ENCODE measurements at regions not wholly inside any gene's neighbourhood (a gene's known extent, or its start where the extent isn't known, plus 50 kb on each side); places are given as distances from the start of the nearest gene placed in this dataset.

GRCh38 chr18:42333558-42333957 is 378.5 kb downstream of the PIK3C3 start:
- TF ChIP-seq CTCF (IDR thresholded peaks at IDR 0.05) (no peak), POLR2A (IDR thresholded peaks at IDR 0.05) (no peak)
